CD14-positive monocyte (primary cell): ENCODE measurements at regions not wholly inside any gene's neighbourhood (a gene's known extent, or its start where the extent isn't known, plus 50 kb on each side); places are given as distances from the start of the nearest gene placed in this dataset.

Source experiments
- DNase-seq, 3 donors: peaks; one replicate each; pipeline ENCODE4 v3.0.0-alpha.2; 2011 to 2022
- H2AFZ ChIP-seq: 2 replicates; pipeline ENCODE4 v1.6.0; 2012; ENCODE audit warnings: mild to moderate bottlenecking, low read depth, low read length, inconsistent platforms; ENCODE audit not compliant: insufficient read depth, poor library complexity, severe bottlenecking
- H3K27ac ChIP-seq, 2 donors: 1 replicate in 1 of 2; 2 replicates in 1 of 2; pipeline ENCODE4 v1.5.1; 2012 to 2013; ENCODE audit warnings: low read length in 2 of 2, control low read depth in 1 of 2, inconsistent platforms in 1 of 2, low read depth in 1 of 2, mild to moderate bottlenecking in 1 of 2
- H3K27me3 ChIP-seq, 2 donors: one replicate each; pipeline versions ENCODE4 v1.6.0 to v1.6.1; 2011 to 2013; ENCODE audit warnings: low read length in 2 of 2; ENCODE audit not compliant: control insufficient read depth in 2 of 2, insufficient read depth in 2 of 2
- H3K36me3 ChIP-seq, 2 donors: replicated peaks in 1 of 2; 1 replicate in 1 of 2; 2 replicates in 1 of 2; pipeline versions ENCODE4 v1.5.1 to v1.6.1; 2012 to 2013; ENCODE audit warnings: low read length in 2 of 2, control low read depth in 1 of 2, inconsistent platforms in 1 of 2, mild to moderate bottlenecking in 1 of 2; ENCODE audit not compliant: insufficient read depth in 2 of 2, control insufficient read depth in 1 of 2
- H3K4me1 ChIP-seq, 2 donors: 1 replicate in 1 of 2; 2 replicates in 1 of 2; pipeline versions ENCODE4 v1.5.1 to v1.6.1; 2012 to 2013; ENCODE audit warnings: low read length in 2 of 2, control low read depth in 1 of 2, inconsistent platforms in 1 of 2, mild to moderate bottlenecking in 1 of 2, moderate library complexity in 1 of 2; ENCODE audit not compliant: insufficient read depth in 2 of 2, control insufficient read depth in 1 of 2
- H3K4me2 ChIP-seq: replicated peaks from 2 replicates; pipeline ENCODE3; 2012; ENCODE audit warnings: low read length, moderate library complexity, mild to moderate bottlenecking; ENCODE audit not compliant: poor library complexity, severe bottlenecking; ENCODE audit errors: extremely low read depth
- H3K4me3 ChIP-seq, 3 experiments: fragments of 200-600 bp in 1 of 3; sonication (generic) in 1 of 3; replicated peaks in 1 of 3; 1 replicate in 2 of 3; 2 replicates in 1 of 3; pipeline ENCODE4 v1.5.1; 2011 to 2013; ENCODE audit warnings: low read length in 3 of 3, mild to moderate bottlenecking in 3 of 3, control low read depth in 2 of 3, low read depth in 2 of 3, inconsistent platforms in 1 of 3, moderate library complexity in 1 of 3
- H3K79me2 ChIP-seq: 2 replicates; pipeline ENCODE4 v1.6.0; 2012; ENCODE audit warnings: mild to moderate bottlenecking, control low read depth, inconsistent platforms, low read length, moderate library complexity; ENCODE audit not compliant: insufficient read depth
- H3K9ac ChIP-seq: 2 replicates; pipeline ENCODE4 v1.6.0; 2017; ENCODE audit warnings: low read length, mild to moderate bottlenecking; ENCODE audit not compliant: insufficient read depth, poor library complexity, severe bottlenecking
- H3K9me3 ChIP-seq, 2 donors: replicated peaks in 1 of 2; 1 replicate in 1 of 2; 2 replicates in 1 of 2; pipeline versions ENCODE4 v1.5.1 to v1.6.1; 2012 to 2013; ENCODE audit warnings: low read length in 2 of 2, control low read depth in 1 of 2; ENCODE audit not compliant: control insufficient read depth in 1 of 2, insufficient read depth in 1 of 2
- H4K20me1 ChIP-seq: 2 replicates; pipeline ENCODE4 v1.6.0; 2012; ENCODE audit warnings: mild to moderate bottlenecking, low read length, control low read depth, moderate library complexity; ENCODE audit not compliant: insufficient read depth
- H3K27ac Mint-ChIP-seq, 7 donors: one replicate each; pipeline ENCODE4 v1.8.0; 2020; ENCODE audit warnings: mild to moderate bottlenecking in 7 of 7, mixed read lengths in 7 of 7, moderate library complexity in 6 of 7, inconsistent platforms in 2 of 7
- H3K27me3 Mint-ChIP-seq, 3 donors: one replicate each; pipeline ENCODE4 v1.8.0; 2021 to 2022; ENCODE audit warnings: low read depth in 3 of 3, mild to moderate bottlenecking in 3 of 3, mixed read lengths in 3 of 3, moderate library complexity in 3 of 3, inconsistent platforms in 1 of 3
- H3K36me3 Mint-ChIP-seq, 2 donors: one replicate each; pipeline ENCODE4 v1.8.0; 2020; ENCODE audit warnings: mixed read lengths in 2 of 2, inconsistent platforms in 1 of 2, mild to moderate bottlenecking in 1 of 2
- H3K4me1 Mint-ChIP-seq: one replicate; pipeline ENCODE4 v1.8.0; 2020; ENCODE audit warnings: mild to moderate bottlenecking, mixed read lengths
- H3K4me3 Mint-ChIP-seq, 2 donors: one replicate each; pipeline ENCODE4 v1.8.0; 2020; ENCODE audit warnings: mild to moderate bottlenecking in 2 of 2, mixed read lengths in 2 of 2, moderate library complexity in 1 of 2
- H3K9me3 Mint-ChIP-seq, 7 donors: one replicate each; pipeline ENCODE4 v1.8.0; 2020 to 2022; ENCODE audit warnings: mixed read lengths in 7 of 7, mild to moderate bottlenecking in 6 of 7, moderate library complexity in 6 of 7, inconsistent platforms in 2 of 7
- WGBS: methylation state at CpG from one replicate; pipeline ENCODE4 v1.1.5; 2013; ENCODE audit warnings: missing lambda C conversion rate; ENCODE audit not compliant: insufficient coverage; 5-methylcytosine and 5-hydroxymethylcytosine counted together
- intact Hi-C, 2 donors: fragments of 100-400 bp; cut with micrococcal nuclease; formaldehyde crosslinking; loops; one replicate each; pipeline versions ENCODE4 v1.15.0 to v1.15.1; 2023
- TF ChIP-seq, protein P1 (sequence below): fragments of 200-600 bp; IDR thresholded peaks from one replicate; pipeline ENCODE4 v1.8.0; 2022; ENCODE audit warnings: antibody characterized with exemption, mild to moderate bottlenecking

GRCh38 chr5:160921423-160922285 lies 69.6 kb upstream of the ATP10B start:
- no peak for DNase-seq
- no peak overlapping the region for H3K27ac ChIP-seq
- no peaks in the 10 kb centered on the region for H3K27me3 ChIP-seq
- Mint-ChIP-seq H3K27ac (no peak overlapping the region), H3K4me3 (no peak overlapping the region), H3K27me3 (no peaks in the 10 kb centered on the region), H3K4me1 (no peaks in the 10 kb centered on the region), H3K36me3 (no peaks in the 10 kb centered on the region), H3K9me3 (peaks cover 0 to 8% (median 4%) of the 10 kb centered on the region in 7 donors)
- intact Hi-C loops = no loop called here
- no peaks in the 10 kb centered on the region for H3K4me1 ChIP-seq
- no peak overlapping the region for H2AFZ ChIP-seq
- H3K79me2 ChIP-seq = no peaks in the 10 kb centered on the region
- H3K36me3 ChIP-seq = no peaks in the 10 kb centered on the region
- WGBS = 83% methylated on average over 1 of the region's 4 CpGs
- H3K9me3 ChIP-seq = no peaks in the 10 kb centered on the region
- H4K20me1 ChIP-seq = no peaks in the 10 kb centered on the region
- H3K4me2 ChIP-seq = no peak overlapping the region
- TF ChIP-seq, protein P1, sequence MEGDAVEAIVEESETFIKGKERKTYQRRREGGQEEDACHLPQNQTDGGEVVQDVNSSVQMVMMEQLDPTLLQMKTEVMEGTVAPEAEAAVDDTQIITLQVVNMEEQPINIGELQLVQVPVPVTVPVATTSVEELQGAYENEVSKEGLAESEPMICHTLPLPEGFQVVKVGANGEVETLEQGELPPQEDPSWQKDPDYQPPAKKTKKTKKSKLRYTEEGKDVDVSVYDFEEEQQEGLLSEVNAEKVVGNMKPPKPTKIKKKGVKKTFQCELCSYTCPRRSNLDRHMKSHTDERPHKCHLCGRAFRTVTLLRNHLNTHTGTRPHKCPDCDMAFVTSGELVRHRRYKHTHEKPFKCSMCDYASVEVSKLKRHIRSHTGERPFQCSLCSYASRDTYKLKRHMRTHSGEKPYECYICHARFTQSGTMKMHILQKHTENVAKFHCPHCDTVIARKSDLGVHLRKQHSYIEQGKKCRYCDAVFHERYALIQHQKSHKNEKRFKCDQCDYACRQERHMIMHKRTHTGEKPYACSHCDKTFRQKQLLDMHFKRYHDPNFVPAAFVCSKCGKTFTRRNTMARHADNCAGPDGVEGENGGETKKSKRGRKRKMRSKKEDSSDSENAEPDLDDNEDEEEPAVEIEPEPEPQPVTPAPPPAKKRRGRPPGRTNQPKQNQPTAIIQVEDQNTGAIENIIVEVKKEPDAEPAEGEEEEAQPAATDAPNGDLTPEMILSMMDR = no peak
- H3K9ac ChIP-seq = no peak overlapping the region
- no peak overlapping the region for H3K4me3 ChIP-seq

DNA sequence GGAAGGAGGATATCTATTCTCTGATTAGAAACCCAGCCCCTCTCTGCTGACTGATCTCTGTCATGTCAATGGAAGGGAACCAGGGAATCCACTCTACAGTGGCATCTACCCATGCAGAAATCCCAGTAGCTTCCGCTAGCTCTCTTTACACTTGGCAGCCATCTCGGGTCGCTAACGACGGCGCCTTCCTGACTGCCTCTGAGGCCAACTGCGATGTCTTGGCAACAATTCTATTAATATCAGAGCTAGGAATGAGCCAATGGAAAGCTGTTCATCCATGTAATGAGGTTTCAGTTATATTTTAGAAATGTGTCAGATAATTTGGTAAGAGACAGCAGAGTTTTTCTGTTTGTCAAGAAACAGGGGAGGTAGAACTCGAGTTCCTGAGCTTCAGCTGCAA lies 67.6 kb upstream of the ATP10B start:
- WGBS = 100% methylated on average over 1 of the region's 8 CpGs
- H3K9me3 ChIP-seq = no peaks in the 10 kb centered on the region

More for the DNA sequence above, 67.6 kb upstream of the ATP10B start:
- Histone ChIP-seq H3K4me1 (no peaks in the 10 kb centered on the region), H3K36me3 (no peaks in the 10 kb centered on the region), H3K27me3 (no peaks in the 10 kb centered on the region), H3K4me2 (no peak overlapping the region), H3K27ac (no peak overlapping the region), H4K20me1 (no peaks in the 10 kb centered on the region), H3K4me3 (no peak overlapping the region), H3K79me2 (no peaks in the 10 kb centered on the region), H2AFZ (no peak overlapping the region), H3K9ac (no peak overlapping the region)
- H3K4me3 Mint-ChIP-seq = no peak overlapping the region
- no peaks in the 10 kb centered on the region for H3K4me1 Mint-ChIP-seq
- H3K36me3 Mint-ChIP-seq = no peaks in the 10 kb centered on the region
- peaks cover 0 to 6% (median 0%) of the 10 kb centered on the region in 3 donors for H3K27me3 Mint-ChIP-seq
- DNase-seq = no peak
- H3K9me3 Mint-ChIP-seq = peaks cover 0 to 8% (median 4%) of the 10 kb centered on the region in 7 donors
- TF ChIP-seq, protein P1 = no peak
- no peak overlapping the region for H3K27ac Mint-ChIP-seq
- intact Hi-C loops = no loop called here
